ENCODE measurements at regions not wholly inside any gene's neighbourhood (a gene's known extent, or its start where the extent isn't known, plus 50 kb on each side); places are given as distances from the start of the nearest gene placed in this dataset.

- TF ChIP-seq, protein P1, sequence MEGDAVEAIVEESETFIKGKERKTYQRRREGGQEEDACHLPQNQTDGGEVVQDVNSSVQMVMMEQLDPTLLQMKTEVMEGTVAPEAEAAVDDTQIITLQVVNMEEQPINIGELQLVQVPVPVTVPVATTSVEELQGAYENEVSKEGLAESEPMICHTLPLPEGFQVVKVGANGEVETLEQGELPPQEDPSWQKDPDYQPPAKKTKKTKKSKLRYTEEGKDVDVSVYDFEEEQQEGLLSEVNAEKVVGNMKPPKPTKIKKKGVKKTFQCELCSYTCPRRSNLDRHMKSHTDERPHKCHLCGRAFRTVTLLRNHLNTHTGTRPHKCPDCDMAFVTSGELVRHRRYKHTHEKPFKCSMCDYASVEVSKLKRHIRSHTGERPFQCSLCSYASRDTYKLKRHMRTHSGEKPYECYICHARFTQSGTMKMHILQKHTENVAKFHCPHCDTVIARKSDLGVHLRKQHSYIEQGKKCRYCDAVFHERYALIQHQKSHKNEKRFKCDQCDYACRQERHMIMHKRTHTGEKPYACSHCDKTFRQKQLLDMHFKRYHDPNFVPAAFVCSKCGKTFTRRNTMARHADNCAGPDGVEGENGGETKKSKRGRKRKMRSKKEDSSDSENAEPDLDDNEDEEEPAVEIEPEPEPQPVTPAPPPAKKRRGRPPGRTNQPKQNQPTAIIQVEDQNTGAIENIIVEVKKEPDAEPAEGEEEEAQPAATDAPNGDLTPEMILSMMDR (IDR thresholded peaks at IDR 0.05; ENCODE audit: low read depth, low read length), result no peak
- no peak overlapping the region for H3K4me3 ChIP-seq (ENCODE audit: low read depth, low read length)
Measured at GRCh38 chr3:59517388-59517787, 467.6 kb upstream of the CFAP20DC start.

GRCh38 chr3:59515966-59516365 is 466.1 kb upstream of the CFAP20DC start:
- no peak overlapping the region for H3K4me3 ChIP-seq (ENCODE audit: low read depth, low read length)
- TF ChIP-seq, protein P1 (IDR thresholded peaks at IDR 0.05; ENCODE audit: low read depth, low read length), result no peak

- no peak overlapping the region for H3K4me3 ChIP-seq (ENCODE audit: low read depth, low read length)
- TF ChIP-seq, protein P1 (IDR thresholded peaks at IDR 0.05; ENCODE audit: low read depth, low read length), result no peak
Measured at GRCh38 chr3:59514865-59515482, 465.1 kb upstream of the CFAP20DC start.

DNA sequence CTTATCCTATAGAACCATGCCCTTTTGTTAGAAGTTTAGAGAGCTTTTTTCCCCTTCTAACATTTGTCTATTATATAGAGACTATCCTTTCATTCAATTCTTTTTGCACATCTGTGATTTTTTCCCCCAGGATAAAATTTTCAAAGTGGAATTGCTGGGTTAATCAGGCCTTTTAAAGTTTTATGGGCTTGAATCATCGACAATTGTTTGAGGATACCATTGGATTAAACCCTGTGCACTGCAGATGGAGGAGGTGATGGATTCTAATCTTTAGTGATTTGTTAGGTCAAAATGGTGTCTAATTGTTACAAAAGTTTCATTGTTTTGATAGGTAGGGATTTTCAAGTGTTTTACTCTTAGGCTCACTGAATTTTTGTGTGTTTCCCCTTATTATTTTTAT is 463.7 kb upstream of the CFAP20DC start:
- H3K4me3 ChIP-seq (ENCODE audit: low read depth, low read length), result no peak overlapping the region
- TF ChIP-seq, protein P1 (IDR thresholded peaks at IDR 0.05; ENCODE audit: low read depth, low read length), result no peak

- H3K4me3 ChIP-seq (ENCODE audit: low read depth, low read length), result no peak overlapping the region
- TF ChIP-seq, protein P1 (IDR thresholded peaks at IDR 0.05; ENCODE audit: low read depth, low read length), result no peak
Measured at GRCh38 chr3:59512066-59512465, 462.2 kb upstream of the CFAP20DC start.

DNA sequence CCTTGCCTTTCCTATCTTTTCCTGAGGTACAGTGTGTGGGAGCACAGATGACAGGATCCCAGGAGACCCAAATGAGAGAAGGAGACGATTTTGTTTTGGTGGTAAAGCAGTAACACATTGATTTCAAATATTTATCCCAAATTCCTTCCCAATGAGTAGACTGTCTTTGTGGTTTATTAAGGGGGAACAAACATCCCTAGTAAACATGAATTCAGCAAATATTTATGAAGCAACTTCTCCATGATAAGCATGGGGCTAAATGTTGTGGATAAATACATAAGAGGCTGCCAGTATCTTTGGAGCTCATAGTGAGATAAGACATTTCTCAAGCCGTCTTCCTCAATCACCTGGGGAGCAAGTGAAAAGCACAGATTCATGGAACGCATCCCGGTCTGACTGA is 460.8 kb upstream of the CFAP20DC start:
- TF ChIP-seq, protein P1 (IDR thresholded peaks at IDR 0.05; ENCODE audit: low read depth, low read length), result no peak
- H3K4me3 ChIP-seq (ENCODE audit: low read depth, low read length), result no peak overlapping the region

DNA sequence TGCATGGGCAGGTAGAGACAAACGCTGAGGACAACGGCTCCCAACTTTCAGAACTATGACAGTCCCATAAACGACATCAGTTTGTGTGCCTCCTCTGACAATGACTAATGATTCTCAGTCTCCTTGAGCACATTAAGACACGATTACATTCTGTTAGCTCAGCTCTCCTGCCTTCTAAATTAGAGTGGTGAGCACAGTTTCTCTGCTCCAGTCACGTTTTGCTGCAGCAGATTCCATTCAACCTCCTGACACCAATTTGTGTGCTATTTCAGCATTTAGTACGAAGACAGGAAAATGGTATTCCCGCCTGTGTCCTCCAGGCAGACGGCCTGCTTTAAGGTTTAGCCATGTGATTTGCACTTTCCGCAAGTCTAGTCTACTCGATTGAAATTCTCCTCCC is 458.4 kb upstream of the CFAP20DC start:
- H3K4me3 ChIP-seq (ENCODE audit: low read depth, low read length), result no peak overlapping the region
- TF ChIP-seq, protein P1 (IDR thresholded peaks at IDR 0.05; ENCODE audit: low read depth, low read length), result no peak

Measured in WI38 (cell line).